GM18519 (cell line): ENCODE measurements at regions not wholly inside any gene's neighbourhood (a gene's known extent, or its start where the extent isn't known, plus 50 kb on each side); places are given as distances from the start of the nearest gene placed in this dataset.

ENCODE experiments used
- ATAC-seq: cut with Tn5 transposase; IDR thresholded peaks from one replicate; pipeline ENCODE4 v1.9.1; 2021; ENCODE audit warnings: mild to moderate bottlenecking, moderate library complexity; ENCODE audit not compliant: unreplicated experiment, low FRiP score

- no peak for ATAC-seq
Measured at GRCh38 chr3:68328049-68328448, 604.3 kb downstream of the TAFA4 start.

DNA sequence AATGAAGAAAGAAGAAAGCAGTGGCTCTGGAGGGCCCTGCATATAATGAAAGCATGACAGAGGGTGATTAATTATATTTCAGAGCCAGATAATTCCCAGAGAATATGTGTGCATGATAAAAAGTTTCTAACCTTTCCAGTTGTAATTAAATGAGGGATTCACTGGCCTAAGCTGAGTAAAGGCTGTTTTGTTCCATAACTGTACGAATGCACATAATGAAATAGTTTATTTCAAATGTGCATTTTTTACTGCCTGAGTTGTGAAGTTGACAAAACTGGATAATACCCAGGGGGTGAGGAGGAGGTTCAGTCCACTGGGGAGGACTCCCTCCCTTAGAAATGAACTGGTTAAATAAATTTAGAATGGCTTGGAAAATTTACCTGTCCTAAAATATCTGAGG is 616.4 kb downstream of the TAFA4 start:
- ATAC-seq = no peak

DNA sequence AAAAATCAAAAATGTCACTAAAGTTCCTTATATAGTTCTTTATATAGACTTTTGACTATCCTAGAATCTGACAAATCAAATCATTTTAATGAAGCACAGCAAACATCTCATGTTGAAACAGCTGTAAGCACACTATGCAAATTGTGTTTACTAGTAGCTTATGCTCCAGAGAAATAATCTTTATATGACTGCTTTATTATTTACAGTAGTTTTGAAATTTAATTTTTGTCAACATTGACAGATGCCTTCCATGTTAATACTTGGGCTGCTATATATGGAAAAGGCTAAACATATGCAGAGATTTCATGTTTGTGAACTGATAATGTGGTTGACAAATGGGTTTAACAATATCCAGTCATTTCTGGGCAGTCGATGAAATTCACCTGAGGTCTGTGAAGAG is 616.8 kb downstream of the TAFA4 start:
- ATAC-seq = no peak

GRCh38 chr3:68306571-68306970 is 625.8 kb downstream of the TAFA4 start:
- ATAC-seq = no peak

DNA sequence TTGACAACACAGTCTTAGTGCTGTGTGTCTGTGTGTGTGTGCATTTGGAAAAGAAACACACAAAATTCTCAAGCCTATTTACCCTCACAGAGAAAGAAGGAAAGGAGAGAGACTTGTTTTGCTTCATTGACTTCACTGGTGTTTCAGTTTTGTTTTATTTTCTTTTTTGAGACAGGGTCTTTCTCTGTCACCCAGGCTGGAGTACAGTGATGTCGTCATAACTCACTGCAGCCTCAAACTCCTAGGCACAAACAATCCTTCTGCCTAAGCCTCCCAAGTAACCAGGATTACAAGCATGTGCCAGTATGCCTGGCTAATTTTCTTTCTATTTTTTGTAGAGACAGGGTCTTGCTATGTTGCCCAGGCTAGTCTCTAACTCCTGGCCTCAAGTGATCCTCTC is 636.9 kb downstream of the TAFA4 start:
- no peak for ATAC-seq

- no peak for ATAC-seq
Measured at GRCh38 chr3:68290333-68290732, 635.9 kb upstream of the SUCLG2 start.

GRCh38 chr3:68288085-68288484 is 633.7 kb upstream of the SUCLG2 start:
- ATAC-seq = no peak

- ATAC-seq = no peak
Measured at GRCh38 chr3:68287101-68287500, 632.7 kb upstream of the SUCLG2 start.

DNA sequence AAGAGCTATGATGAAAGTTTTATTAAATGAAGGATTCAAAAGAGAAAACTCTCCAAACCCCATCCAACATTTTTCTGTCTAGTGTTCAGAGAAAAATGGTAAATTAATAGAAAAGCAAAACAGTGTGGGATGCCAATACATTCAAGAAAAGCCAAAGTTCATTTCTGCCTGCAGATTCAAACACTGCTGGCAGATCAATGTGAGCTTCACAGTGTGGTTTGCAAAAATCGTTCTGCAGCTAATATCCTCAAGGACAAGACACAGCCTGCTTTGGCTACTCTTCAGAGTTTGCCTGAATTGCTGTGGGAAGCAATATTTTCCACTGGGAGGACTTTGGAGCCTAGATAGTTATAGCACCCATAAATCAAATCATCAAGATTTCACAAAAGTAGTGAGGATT is 619.9 kb upstream of the SUCLG2 start:
- no peak for ATAC-seq

- ATAC-seq = no peak
Measured at GRCh38 chr3:68271145-68271544, 616.7 kb upstream of the SUCLG2 start.

- ATAC-seq = no peak
Measured at GRCh38 chr3:68256635-68257223, 602.3 kb upstream of the SUCLG2 start.

DNA sequence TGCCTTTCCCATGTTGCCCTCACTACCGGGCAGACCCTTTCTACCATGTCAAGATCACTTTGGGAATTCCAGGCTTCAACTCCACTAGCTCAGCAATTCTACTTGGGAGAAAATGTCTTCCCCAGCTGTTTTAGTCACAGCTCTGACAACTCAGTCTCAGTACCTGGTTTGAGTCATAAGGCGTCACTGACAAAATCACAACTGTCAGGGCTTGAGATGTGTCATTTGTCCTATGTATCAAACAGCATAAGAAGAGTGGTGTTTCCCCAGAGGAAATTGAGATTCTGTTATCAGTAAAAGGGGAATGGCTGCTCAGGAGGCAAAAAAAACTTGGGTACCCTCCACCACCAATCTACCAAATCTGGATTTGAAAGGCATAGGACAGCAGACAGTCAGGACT is 594.9 kb upstream of the SUCLG2 start:
- no peak for ATAC-seq

- no peak for ATAC-seq
Measured at GRCh38 chr3:68242606-68243005, 588.2 kb upstream of the SUCLG2 start.

GRCh38 chr3:68239542-68239941 is 585.1 kb upstream of the SUCLG2 start:
- no peak for ATAC-seq

DNA sequence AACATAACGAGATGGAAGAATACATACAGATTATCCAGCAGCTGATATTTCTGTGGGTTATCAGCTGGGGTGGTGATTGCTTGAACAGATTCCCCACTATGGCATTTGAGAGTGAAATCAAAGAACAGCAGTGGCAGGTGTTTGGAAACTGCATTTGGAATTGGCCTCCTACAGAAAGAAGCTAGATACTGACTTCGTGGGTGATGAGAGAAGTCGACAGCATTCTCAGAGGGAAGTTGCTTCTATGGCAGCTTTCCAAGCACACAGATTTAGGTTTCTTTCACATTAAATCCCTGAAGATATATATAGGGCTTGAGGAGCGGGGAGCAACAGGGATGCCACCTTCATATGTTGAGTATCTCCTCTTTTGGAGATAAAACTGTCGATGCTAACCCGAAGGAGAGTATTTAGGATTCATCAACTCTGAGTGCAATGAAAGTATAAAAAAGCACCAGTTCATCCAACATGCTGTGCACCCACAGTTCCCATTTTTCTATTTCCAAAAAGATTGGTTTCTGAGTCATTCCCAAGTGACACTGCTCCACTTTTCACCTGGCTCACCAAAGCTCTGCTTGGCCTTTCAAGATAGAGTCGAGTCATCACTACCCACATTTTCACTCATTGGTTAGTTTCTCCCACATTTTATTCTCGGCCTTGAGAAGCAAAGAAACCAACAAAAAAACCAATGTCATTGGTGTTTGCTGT is 579.8 kb upstream of the SUCLG2 start:
- no peak for ATAC-seq

DNA sequence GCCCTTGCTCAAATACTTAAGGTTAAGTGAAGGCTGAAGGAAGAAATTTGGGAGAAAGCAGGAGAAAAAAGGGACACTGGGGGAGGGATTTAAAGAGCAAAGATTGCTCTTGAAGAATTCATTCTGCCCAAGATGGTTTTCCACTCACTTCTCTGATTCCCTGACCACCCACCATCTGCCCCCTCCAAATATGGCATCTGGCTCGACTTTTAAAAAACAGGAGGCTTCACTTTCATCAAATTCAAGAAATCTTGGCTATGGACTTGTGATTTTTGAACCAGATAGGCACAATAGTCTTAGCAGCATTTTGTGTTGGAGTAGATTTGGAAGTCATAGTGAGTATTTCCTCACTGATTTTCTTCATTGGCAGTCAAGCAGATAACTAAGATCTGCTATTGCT is 574.4 kb upstream of the SUCLG2 start:
- no peak for ATAC-seq

- no peak for ATAC-seq
Measured at GRCh38 chr3:68220832-68221231, 566.4 kb upstream of the SUCLG2 start.

- ATAC-seq = no peak
Measured at GRCh38 chr3:68211637-68212036, 557.2 kb upstream of the SUCLG2 start.

- ATAC-seq = no peak
Measured at GRCh38 chr3:68210635-68211034, 556.2 kb upstream of the SUCLG2 start.

DNA sequence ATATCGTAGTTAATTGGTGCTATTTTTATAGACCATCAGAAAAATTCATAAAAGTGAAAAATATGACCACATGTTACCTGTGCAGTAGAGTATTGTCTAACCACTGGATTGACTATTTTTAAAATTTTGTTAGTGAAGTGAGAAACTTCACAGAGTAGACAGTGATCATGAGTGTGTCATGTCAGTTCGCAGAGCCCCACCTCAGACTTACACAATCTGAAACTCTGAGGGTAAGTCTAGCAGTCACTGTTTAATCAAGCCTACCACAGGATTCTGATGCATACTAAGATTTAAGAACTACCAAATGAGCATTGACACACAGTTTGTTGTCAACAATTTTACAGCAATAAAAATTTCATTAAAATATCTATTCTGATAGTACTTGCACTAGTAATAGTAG is 552.9 kb upstream of the SUCLG2 start:
- no peak for ATAC-seq

- ATAC-seq = no peak
Measured at GRCh38 chr3:68206524-68207117, 552.2 kb upstream of the SUCLG2 start.

GRCh38 chr3:68186733-68187132 is 532.3 kb upstream of the SUCLG2 start:
- ATAC-seq = no peak
